OCI-LY7 (cell line): ENCODE measurements at regions not wholly inside any gene's neighbourhood (a gene's known extent, or its start where the extent isn't known, plus 50 kb on each side); places are given as distances from the start of the nearest gene placed in this dataset.

Source experiments
- CTCF ChIP-seq: fragments of 200-600 bp; sonication (generic); conservative IDR thresholded peaks from 2 replicates; pipeline ENCODE4 v1.5.1; 2014; ENCODE audit warnings: mild to moderate bottlenecking, antibody characterized with exemption, low read length, moderate library complexity, mixed read lengths
- EZH2phosphoT487 ChIP-seq: fragments of 200-600 bp; sonication (generic); IDR thresholded peaks from 2 replicates; pipeline ENCODE4 v1.6.1; 2018; ENCODE audit warnings: low read depth, borderline replicate concordance, mild to moderate bottlenecking, mixed run types, antibody characterized with exemption, low read length, moderate library complexity, mixed read lengths

- peak; percentile 81 for TF ChIP-seq CTCF
- no peak for TF ChIP-seq EZH2phosphoT487
Observed at GRCh38 chr11:64449381-64450167, 90.6 kb downstream of the RPS6KA4 start.
